Progenitor cell of endocrine pancreas (in vitro differentiated cells): ENCODE measurements at regions not wholly inside any gene's neighbourhood (a gene's known extent, or its start where the extent isn't known, plus 50 kb on each side); places are given as distances from the start of the nearest gene placed in this dataset.
"Not testable (repeated sequence)": the region's sequence is repeated elsewhere in the genome, so short reads cannot be mapped to it uniquely, and the experiment has no call there.

Experiments
- DNase-seq: peaks from one replicate; pipeline ENCODE4 v3.0.0; 2021; ENCODE audit warnings: low spot score; ENCODE audit not compliant: unreplicated experiment
- H3K27ac Mint-ChIP-seq: 2 replicates; pipeline ENCODE4 v1.8.0; 2021; ENCODE audit warnings: mild to moderate bottlenecking, moderate library complexity, mixed read lengths
- H3K27me3 Mint-ChIP-seq: 2 replicates; pipeline ENCODE4 v1.8.0; 2021; ENCODE audit warnings: mixed read lengths
- H3K36me3 Mint-ChIP-seq: 2 replicates; pipeline ENCODE4 v1.8.0; 2022; ENCODE audit warnings: mixed read lengths; ENCODE audit not compliant: insufficient read depth
- H3K4me1 Mint-ChIP-seq: 2 replicates; pipeline ENCODE4 v1.8.0; 2021; ENCODE audit warnings: low read depth, mixed read lengths
- H3K4me3 Mint-ChIP-seq: 2 replicates; pipeline ENCODE4 v1.8.0; 2021; ENCODE audit warnings: low read depth, mild to moderate bottlenecking, moderate library complexity, mixed read lengths
- H3K9me3 Mint-ChIP-seq: 2 replicates; pipeline ENCODE4 v1.8.0; 2021; ENCODE audit warnings: low read depth, mixed read lengths
- CTCF ChIP-seq: fragments of 200-600 bp; sonication (generic); IDR thresholded peaks from one replicate; pipeline ENCODE4 v1.5.0; 2021; ENCODE audit warnings: antibody characterized with exemption, mild to moderate bottlenecking; ENCODE audit not compliant: unreplicated experiment

- Mint-ChIP-seq H3K27ac (no peak overlapping the region), H3K9me3 (peaks cover under 1% of the 10 kb centered on the region), H3K4me1 (peaks cover 25% of the 10 kb centered on the region), H3K36me3 (no peaks in the 10 kb centered on the region), H3K27me3 (no peaks in the 10 kb centered on the region), H3K4me3 (no peak overlapping the region)
- no peak for DNase-seq
- no peak for TF ChIP-seq CTCF
Measured at GRCh38 chr6:18538315-18538714, 151.2 kb downstream of the RNF144B start.

GRCh38 chr6:18543051-18543450, 155.9 kb downstream of the RNF144B start:
- no peak for DNase-seq
- H3K4me1 Mint-ChIP-seq, result peaks cover 2% of the 10 kb centered on the region
- H3K36me3 Mint-ChIP-seq, result peaks cover 2% of the 10 kb centered on the region
- no peak overlapping the region for H3K27ac Mint-ChIP-seq
- H3K27me3 Mint-ChIP-seq, result no peaks in the 10 kb centered on the region
- peaks cover 18% of the 10 kb centered on the region for H3K9me3 Mint-ChIP-seq
- no peak for TF ChIP-seq CTCF
- H3K4me3 Mint-ChIP-seq, result no peak overlapping the region

- H3K27me3 Mint-ChIP-seq, result not testable (repeated sequence)
- peaks cover 18% of the 10 kb centered on the region for H3K9me3 Mint-ChIP-seq
Measured at GRCh38 chr6:18545142-18545541, 158.0 kb downstream of the RNF144B start.

GRCh38 chr6:18545726-18546125, 158.6 kb downstream of the RNF144B start:
- Mint-ChIP-seq H3K9me3 (peaks cover 18% of the 10 kb centered on the region), H3K4me1 (peaks cover 3% of the 10 kb centered on the region), H3K27me3 (no peaks in the 10 kb centered on the region), H3K4me3 (no peak overlapping the region), H3K36me3 (peaks cover 2% of the 10 kb centered on the region), H3K27ac (no peak overlapping the region)
- no peak for TF ChIP-seq CTCF
- DNase-seq, result no peak

More at GRCh38 chr6:18545142-18545541, 158.0 kb downstream of the RNF144B start:
- not testable (repeated sequence) for H3K4me1 Mint-ChIP-seq, DNase-seq, H3K27ac Mint-ChIP-seq, H3K4me3 Mint-ChIP-seq, H3K36me3 Mint-ChIP-seq

- Mint-ChIP-seq H3K4me3 (no peak overlapping the region), H3K27ac (no peak overlapping the region), H3K4me1 (peaks cover 2% of the 10 kb centered on the region), H3K27me3 (peaks cover 12% of the 10 kb centered on the region), H3K36me3 (no peaks in the 10 kb centered on the region), H3K9me3 (peaks cover 4% of the 10 kb centered on the region)
- no peak for DNase-seq
- TF ChIP-seq CTCF, result no peak
Measured at GRCh38 chr6:18550119-18550518, 163.0 kb downstream of the RNF144B start.

- no peak for TF ChIP-seq CTCF
- peaks cover 14% of the 10 kb centered on the region for H3K27me3 Mint-ChIP-seq
- no peak for DNase-seq
- no peak overlapping the region for H3K27ac Mint-ChIP-seq
- H3K9me3 Mint-ChIP-seq, result peaks cover 4% of the 10 kb centered on the region
- no peaks in the 10 kb centered on the region for H3K36me3 Mint-ChIP-seq
- no peak overlapping the region for H3K4me3 Mint-ChIP-seq
- H3K4me1 Mint-ChIP-seq, result peaks cover 2% of the 10 kb centered on the region
Measured at GRCh38 chr6:18551228-18551627, 164.1 kb downstream of the RNF144B start.
